Body of pancreas (tissue), 4 donors: ENCODE measurements at regions not wholly inside any gene's neighbourhood (a gene's known extent, or its start where the extent isn't known, plus 50 kb on each side); places are given as distances from the start of the nearest gene placed in this dataset.

Experiments used
- ATAC-seq: fragments of 150-250 bp; one replicate; pipeline ENCODE4 v1.9.1; 2016
- DNase-seq, 4 donors: peaks; one replicate each; pipeline ENCODE4 v3.0.0-alpha.2; 2019
- H3K27ac ChIP-seq, 4 donors: fragments of 200-600 bp; sonication (generic); 1 replicate in 3 of 4; 2 replicates in 1 of 4; pipeline versions ENCODE4 v1.5.1 to v1.6.1; 2016 to 2019; ENCODE audit warnings: mild to moderate bottlenecking in 1 of 4, mixed read lengths in 1 of 4, moderate library complexity in 1 of 4
- H3K27me3 ChIP-seq, 2 donors: fragments of 200-600 bp; sonication (generic); one replicate each; pipeline ENCODE4 v1.6.0; 2016; ENCODE audit warnings: mild to moderate bottlenecking in 1 of 2
- H3K36me3 ChIP-seq, 2 donors: fragments of 200-600 bp; sonication (generic); replicated peaks in 1 of 2; 2 replicates each; pipeline ENCODE4 v1.5.1; 2016; ENCODE audit warnings: low read depth in 2 of 2; ENCODE audit not compliant: insufficient read depth in 1 of 2
- H3K4me1 ChIP-seq: fragments of 200-600 bp; sonication (generic); one replicate; pipeline ENCODE4 v1.6.0; 2016
- H3K4me3 ChIP-seq, 2 donors: fragments of 200-600 bp; sonication (generic); 1 replicate in 1 of 2; 2 replicates in 1 of 2; pipeline ENCODE4 v1.5.1; 2016 to 2019
- H3K9me3 ChIP-seq, 3 donors: fragments of 200-600 bp; sonication (generic); 1 replicate in 2 of 3; 2 replicates in 1 of 3; pipeline ENCODE4 v1.5.1; 2016
- CTCF ChIP-seq, 7 experiments: fragments of 450-650 bp in 4 of 7; fragments of 200-600 bp in 3 of 7; sonication (generic) in 3 of 7; IDR thresholded peaks; one replicate each; pipeline ENCODE4 v1.5.1; 2016 to 2019; ENCODE audit warnings: antibody characterized with exemption in 7 of 7
- POLR2A ChIP-seq, 3 donors: fragments of 450-650 bp; IDR thresholded peaks; one replicate each; pipeline ENCODE4 v1.6.1; 2016; ENCODE audit warnings: antibody characterized with exemption in 3 of 3, mild to moderate bottlenecking in 2 of 3
- WGBS, 2 donors: methylation state at CpG; one replicate each; pipeline ENCODE4 v1.1.5; 2017; 5-methylcytosine and 5-hydroxymethylcytosine counted together
- intact Hi-C: fragments of 100-400 bp; cut with DNase I; formaldehyde crosslinking; loops from one replicate; pipeline ENCODE4 v1.15.1; 2023

- Histone ChIP-seq H3K36me3 (no peaks in the 10 kb centered on the region), H3K27me3 (no peaks in the 10 kb centered on the region), H3K9me3 (no peaks in the 10 kb centered on the region), H3K4me1 (no peaks in the 10 kb centered on the region), H3K27ac (no peak overlapping the region), H3K4me3 (no peak overlapping the region)
- no peak for TF ChIP-seq CTCF (IDR thresholded peaks at IDR 0.05)
- no peak for TF ChIP-seq POLR2A (IDR thresholded peaks at IDR 0.05)
- DNase-seq (no peak), ATAC-seq (no peak)
- 84 to 89% methylated on average over 5 of the region's 5 CpGs for WGBS, 2 donors
- intact Hi-C loops: no loop called here
Measured at GRCh38 chr11:13110929-13111812, 102.1 kb downstream of the RASSF10 start.

- ATAC-seq: no peak
- H3K27me3 ChIP-seq: no peaks in the 10 kb centered on the region
- H3K4me3 ChIP-seq: no peak overlapping the region
- TF ChIP-seq POLR2A (IDR thresholded peaks at IDR 0.05): no peak
- TF ChIP-seq CTCF (IDR thresholded peaks at IDR 0.05): no peak
- intact Hi-C loops: no loop called here
- no peaks in the 10 kb centered on the region for H3K9me3 ChIP-seq
- H3K4me1 ChIP-seq: no peaks in the 10 kb centered on the region
- WGBS, 2 donors: 87 to 88% methylated on average over 6 of the region's 6 CpGs
- H3K36me3 ChIP-seq: no peaks in the 10 kb centered on the region
- no peak for DNase-seq
- no peak overlapping the region for H3K27ac ChIP-seq
Measured at GRCh38 chr11:13111813-13112130, 102.7 kb downstream of the RASSF10 start.

- 62 to 65% methylated on average over 6 of the region's 6 CpGs for WGBS, 2 donors
- Histone ChIP-seq H3K4me1 (no peaks in the 10 kb centered on the region), H3K4me3 (no peak overlapping the region), H3K27ac (no peak overlapping the region), H3K36me3 (no peaks in the 10 kb centered on the region), H3K9me3 (no peaks in the 10 kb centered on the region), H3K27me3 (no peaks in the 10 kb centered on the region)
- DNase-seq (peak; percentile 30 to 66 (median 60)), ATAC-seq (peak; percentile 50)
- intact Hi-C loops: no loop called here
- TF ChIP-seq POLR2A (IDR thresholded peaks at IDR 0.05) (no peak), CTCF (IDR thresholded peaks at IDR 0.05) (peak in 4 of 7 experiments; percentile 24 to 54 (median 37))
Measured at GRCh38 chr11:13114566-13115379, 105.7 kb downstream of the RASSF10 start.

GRCh38 chr11:13115380-13115675 is 106.2 kb downstream of the RASSF10 start:
- Histone ChIP-seq H3K27ac (no peak overlapping the region), H3K9me3 (no peaks in the 10 kb centered on the region), H3K4me3 (no peak overlapping the region), H3K4me1 (no peaks in the 10 kb centered on the region), H3K36me3 (no peaks in the 10 kb centered on the region), H3K27me3 (no peaks in the 10 kb centered on the region)
- 0 to 23% methylated on average over 1 of the region's 1 CpG for WGBS, 2 donors
- ATAC-seq (no peak), DNase-seq (no peak)
- TF ChIP-seq POLR2A (IDR thresholded peaks at IDR 0.05) (no peak), CTCF (IDR thresholded peaks at IDR 0.05) (no peak)
- intact Hi-C loops: no loop called here
